ENCODE measurements at regions not wholly inside any gene's neighbourhood (a gene's known extent, or its start where the extent isn't known, plus 50 kb on each side); places are given as distances from the start of the nearest gene placed in this dataset.

- TF ChIP-seq CTCF (IDR thresholded peaks at IDR 0.05) (no peak), POLR2A (IDR thresholded peaks at IDR 0.05) (no peak)
Observed at GRCh38 chr11:57941875-57942274, 81.8 kb upstream of the OR9Q1 start.

Measured in prostate gland (tissue), 2 donors.